B cell (primary cell): ENCODE measurements at regions not wholly inside any gene's neighbourhood (a gene's known extent, or its start where the extent isn't known, plus 50 kb on each side); places are given as distances from the start of the nearest gene placed in this dataset.

Source experiments
- EZH2 ChIP-seq: IDR thresholded peaks from 2 replicates; pipeline ENCODE4 v1.6.1; 2012; ENCODE audit warnings: borderline replicate concordance, low read depth, mild to moderate bottlenecking, moderate library complexity, low read length; ENCODE audit not compliant: insufficient read depth, poor library complexity, severe bottlenecking
- TF ChIP-seq, protein P1 (sequence below): fragments of 200-600 bp; IDR thresholded peaks from one replicate; pipeline ENCODE4 v1.8.0; 2022; ENCODE audit warnings: antibody characterized with exemption, mild to moderate bottlenecking

DNA sequence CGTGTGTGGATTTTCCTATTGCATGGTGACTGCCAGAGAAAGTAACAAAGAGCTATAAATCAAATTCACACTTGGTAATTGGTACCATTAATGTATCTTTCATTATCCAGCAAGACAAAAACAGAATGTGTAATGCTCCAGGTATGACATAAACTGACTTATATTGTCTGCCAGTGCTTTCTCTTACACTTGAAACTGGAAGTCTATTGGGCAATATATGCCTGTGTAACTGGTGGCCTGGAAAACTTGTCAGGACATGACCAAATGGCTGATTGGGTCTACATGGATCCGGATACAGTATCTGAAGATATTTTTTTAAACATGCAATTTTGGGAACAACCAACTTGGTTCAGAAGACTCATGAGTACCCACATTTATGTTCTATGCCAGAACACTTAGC lies 174.6 kb upstream of the ARHGAP42 start:
- TF ChIP-seq, protein P1, sequence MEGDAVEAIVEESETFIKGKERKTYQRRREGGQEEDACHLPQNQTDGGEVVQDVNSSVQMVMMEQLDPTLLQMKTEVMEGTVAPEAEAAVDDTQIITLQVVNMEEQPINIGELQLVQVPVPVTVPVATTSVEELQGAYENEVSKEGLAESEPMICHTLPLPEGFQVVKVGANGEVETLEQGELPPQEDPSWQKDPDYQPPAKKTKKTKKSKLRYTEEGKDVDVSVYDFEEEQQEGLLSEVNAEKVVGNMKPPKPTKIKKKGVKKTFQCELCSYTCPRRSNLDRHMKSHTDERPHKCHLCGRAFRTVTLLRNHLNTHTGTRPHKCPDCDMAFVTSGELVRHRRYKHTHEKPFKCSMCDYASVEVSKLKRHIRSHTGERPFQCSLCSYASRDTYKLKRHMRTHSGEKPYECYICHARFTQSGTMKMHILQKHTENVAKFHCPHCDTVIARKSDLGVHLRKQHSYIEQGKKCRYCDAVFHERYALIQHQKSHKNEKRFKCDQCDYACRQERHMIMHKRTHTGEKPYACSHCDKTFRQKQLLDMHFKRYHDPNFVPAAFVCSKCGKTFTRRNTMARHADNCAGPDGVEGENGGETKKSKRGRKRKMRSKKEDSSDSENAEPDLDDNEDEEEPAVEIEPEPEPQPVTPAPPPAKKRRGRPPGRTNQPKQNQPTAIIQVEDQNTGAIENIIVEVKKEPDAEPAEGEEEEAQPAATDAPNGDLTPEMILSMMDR, result no peak
- TF ChIP-seq EZH2, result no peak
